GM12873 (cell line): ENCODE measurements at regions not wholly inside any gene's neighbourhood (a gene's known extent, or its start where the extent isn't known, plus 50 kb on each side); places are given as distances from the start of the nearest gene placed in this dataset.

Experiments
- CTCF ChIP-seq: IDR thresholded peaks from 2 replicates; pipeline ENCODE4 v1.5.1; 2012; ENCODE audit warnings: low read depth, mild to moderate bottlenecking, moderate library complexity, low read length, control low read depth; ENCODE audit not compliant: insufficient read depth; ENCODE audit errors: missing control alignments

- TF ChIP-seq CTCF = no peak
Observed at GRCh38 chr2:176461809-176462670, 192.8 kb downstream of the MTX2 start.

- no peak for TF ChIP-seq CTCF
Observed at GRCh38 chr2:176463546-176463945, 194.3 kb downstream of the MTX2 start.

- TF ChIP-seq CTCF = no peak
Observed at GRCh38 chr2:176464886-176465564, 195.8 kb downstream of the MTX2 start.

- no peak for TF ChIP-seq CTCF
Observed at GRCh38 chr2:176466918-176467452, 197.7 kb downstream of the MTX2 start.

GRCh38 chr2:176467595-176467994 lies 198.4 kb downstream of the MTX2 start:
- TF ChIP-seq CTCF = no peak

GRCh38 chr2:176468457-176469113 lies 199.3 kb downstream of the MTX2 start:
- no peak for TF ChIP-seq CTCF

GRCh38 chr2:176470713-176471112 lies 201.5 kb downstream of the MTX2 start:
- no peak for TF ChIP-seq CTCF
